GM21528 (cell line): ENCODE measurements at regions not wholly inside any gene's neighbourhood (a gene's known extent, or its start where the extent isn't known, plus 50 kb on each side); places are given as distances from the start of the nearest gene placed in this dataset.

Source experiments
- ATAC-seq: cut with Tn5 transposase; IDR thresholded peaks from one replicate; pipeline ENCODE4 v1.9.1; 2021; ENCODE audit warnings: mild to moderate bottlenecking, moderate library complexity; ENCODE audit not compliant: unreplicated experiment, low FRiP score

DNA sequence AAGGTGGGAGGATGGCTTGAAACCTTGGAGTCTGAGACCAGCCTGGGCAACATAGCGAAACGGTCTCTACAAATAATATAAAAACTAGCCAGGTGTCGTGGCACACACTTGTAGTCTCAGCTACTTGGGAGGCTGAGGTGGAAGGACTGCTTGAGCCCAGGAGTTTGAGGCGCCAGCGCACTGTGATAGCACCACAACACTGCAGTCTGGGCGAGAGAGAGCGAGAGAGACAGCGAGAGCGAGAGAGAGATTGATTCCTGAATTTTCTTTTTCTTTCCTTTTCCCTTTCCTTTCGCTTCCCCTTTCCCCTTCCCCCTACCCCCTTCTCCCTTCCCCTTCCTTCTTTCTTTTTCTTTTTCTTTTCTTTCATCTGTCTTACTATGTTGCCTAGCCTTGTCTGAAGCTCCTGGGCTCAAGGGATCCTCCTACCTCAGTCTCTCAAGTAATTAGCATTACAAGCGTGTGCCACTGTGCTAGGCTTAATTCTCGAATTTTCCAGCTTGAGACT lies 162.4 kb upstream of the ZBED5 start:
- no peak for ATAC-seq

DNA sequence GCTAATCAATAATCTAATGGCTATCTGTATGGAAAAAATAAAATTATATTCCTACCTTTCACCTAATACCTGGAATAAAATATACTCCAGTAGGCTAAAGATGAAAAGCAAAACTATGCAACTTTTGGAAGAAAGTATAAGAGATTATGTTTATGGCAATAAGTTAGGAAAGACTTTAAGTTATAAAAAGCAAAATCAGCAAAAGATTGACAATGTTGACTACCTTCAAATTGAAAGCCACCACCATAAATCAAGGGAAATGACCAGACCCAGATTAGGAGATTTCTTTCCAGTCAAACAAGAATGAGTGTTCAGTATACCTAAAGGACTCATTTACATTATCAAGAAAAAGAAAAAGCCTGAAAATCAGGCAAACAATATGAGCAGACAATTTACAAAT lies 159.1 kb upstream of the ZBED5 start:
- ATAC-seq, result no peak

DNA sequence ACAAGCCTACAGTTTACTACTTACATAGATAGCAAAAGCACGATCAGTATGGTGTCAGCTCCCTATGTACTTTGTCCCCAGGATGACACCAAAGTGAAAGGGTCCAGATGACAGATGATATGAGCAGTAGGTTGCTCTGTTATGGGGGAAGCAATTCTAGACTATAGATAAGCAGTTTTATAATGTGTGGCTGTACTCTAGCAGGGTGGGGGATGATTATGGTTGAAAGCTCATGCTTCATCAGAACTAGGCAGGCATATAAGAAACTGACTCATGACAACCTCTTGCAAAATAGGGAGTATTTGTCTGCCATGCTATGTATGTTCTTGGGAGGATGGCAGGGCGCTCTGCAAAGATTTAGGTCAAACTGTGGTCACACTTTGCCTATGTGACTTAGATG lies 158.2 kb upstream of the ZBED5 start:
- no peak for ATAC-seq

DNA sequence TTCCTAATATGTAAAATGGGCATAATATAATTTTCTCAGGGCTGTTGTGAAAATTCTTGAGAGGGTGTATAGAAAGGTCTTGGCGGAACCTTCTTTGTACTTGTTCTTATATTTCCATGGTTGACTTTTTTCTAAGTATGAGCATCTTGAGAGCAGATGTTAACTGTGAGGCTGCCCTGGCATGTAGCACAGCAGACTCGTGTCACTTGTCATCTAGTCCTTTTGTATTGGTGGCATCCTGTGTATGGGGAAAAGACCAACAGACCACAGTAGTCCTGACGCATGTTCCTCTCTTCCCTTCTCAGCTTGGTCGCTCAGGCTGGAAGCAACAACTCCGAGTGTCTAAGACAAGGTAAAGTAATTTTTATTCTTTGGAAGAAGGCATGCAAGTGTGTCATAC lies 153.8 kb upstream of the ZBED5 start:
- ATAC-seq, result no peak

DNA sequence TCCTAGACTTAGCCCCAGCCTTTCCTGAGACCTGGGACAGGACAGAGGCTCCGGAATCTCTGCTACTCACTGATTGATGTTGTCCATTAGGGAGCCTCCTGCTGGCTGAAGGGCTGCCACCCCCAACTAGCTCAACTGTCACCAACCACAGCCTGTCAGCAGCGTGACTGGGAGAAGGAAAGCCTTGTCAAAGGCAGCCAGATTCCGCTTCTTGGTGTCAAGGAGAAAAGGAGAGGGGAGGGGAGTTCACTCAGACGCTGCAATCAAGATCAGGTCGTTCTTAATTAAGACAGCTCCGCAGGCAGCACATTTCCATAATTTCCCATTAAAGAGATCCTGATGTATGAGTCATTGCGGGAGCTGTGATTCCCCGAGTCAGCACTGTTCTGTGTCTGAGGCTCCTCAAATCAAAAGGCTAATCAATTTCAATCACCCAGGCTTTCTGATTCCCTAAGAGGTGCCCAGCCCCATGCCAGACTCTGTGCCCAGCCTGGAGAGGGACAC lies 152.8 kb upstream of the ZBED5 start:
- ATAC-seq, result no peak

DNA sequence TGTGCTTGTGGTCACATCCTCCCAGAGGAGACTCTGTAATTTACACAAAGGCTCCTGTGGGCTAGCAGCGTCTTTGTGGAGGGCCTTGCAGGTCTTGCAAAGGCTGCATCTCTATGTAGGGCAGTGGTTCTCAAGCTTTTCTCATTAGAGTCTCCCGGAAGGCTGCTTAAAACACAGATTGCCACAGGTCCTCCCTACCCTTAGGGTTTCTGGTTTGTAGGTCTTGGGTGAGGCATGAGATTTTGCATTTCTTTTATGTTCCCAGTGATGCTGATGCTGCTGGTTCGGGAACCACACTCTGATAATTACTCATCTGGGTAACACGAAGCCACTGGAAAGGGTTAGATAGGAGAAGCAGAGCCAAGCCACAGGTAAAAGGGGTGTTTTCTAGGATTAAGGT lies 151.3 kb upstream of the ZBED5 start:
- no peak for ATAC-seq

DNA sequence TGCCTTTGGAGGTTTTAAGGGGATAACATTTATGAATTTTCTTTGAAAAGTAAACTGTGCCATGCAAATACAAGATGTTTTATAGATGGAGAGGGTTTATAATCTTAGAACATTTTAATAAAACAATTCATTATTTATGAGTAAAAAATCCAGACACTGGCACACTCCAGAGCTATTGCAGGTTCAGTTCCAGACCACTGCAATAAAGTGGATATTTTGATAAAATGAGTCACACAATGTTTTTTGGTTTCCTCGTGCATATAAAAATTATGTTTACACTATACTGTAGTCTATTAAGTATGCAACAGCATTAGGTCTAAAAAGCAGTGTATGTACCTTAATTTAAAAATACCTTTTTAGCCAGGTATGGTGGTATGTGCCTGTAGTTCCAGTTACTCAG lies 146.2 kb upstream of the ZBED5 start:
- ATAC-seq, result no peak

DNA sequence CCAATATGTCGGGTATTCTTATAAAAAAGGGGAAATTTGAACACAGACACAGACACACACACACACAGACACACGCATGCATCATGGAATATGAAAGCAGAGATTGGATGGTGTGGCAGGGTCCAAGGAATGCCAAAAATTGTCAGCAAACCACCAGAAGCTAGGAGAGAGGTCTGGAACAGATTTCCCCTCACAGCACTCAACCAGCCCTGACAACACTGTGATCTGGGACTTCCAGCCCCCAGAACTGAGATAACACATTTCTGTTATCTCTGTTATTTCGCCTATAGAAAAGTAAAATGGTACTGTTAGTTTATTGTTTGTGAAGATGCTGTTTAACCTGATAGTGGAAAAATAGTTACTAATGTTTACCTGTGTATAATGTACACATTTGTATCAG lies 145.4 kb upstream of the ZBED5 start:
- no peak for ATAC-seq

DNA sequence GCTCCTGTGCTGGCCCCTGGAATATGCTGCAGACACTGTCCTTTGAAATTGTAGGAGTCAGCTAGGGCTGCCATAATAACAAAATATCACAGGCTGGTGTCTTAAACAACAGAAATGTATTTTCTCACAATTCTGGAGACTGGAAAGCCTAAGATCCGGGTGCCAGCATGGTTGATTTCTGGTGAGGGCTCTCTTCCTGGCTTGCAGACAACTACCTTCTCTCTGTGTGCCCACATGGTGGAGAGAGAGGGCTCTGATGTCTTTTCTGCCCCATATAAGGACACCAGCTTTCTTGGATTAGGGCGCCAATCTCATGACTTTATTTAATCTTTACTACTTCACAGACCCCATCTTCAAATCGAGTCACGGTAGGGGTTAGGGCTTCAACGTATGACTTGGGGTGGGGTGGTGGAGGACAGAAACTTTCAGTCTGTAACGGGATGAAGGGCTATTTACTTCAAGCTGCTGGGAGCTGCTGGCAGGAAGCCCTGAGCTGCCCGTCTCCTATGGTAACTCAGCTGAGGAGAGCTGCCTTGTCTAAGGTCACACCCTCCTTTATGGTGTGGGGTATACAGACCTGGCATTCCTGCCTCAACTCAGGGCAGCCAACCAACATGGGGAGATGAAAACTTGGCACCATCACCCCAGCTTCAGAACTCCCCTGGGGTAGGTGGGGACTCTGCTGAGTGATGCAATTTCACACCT lies 142.9 kb upstream of the ZBED5 start:
- no peak for ATAC-seq

DNA sequence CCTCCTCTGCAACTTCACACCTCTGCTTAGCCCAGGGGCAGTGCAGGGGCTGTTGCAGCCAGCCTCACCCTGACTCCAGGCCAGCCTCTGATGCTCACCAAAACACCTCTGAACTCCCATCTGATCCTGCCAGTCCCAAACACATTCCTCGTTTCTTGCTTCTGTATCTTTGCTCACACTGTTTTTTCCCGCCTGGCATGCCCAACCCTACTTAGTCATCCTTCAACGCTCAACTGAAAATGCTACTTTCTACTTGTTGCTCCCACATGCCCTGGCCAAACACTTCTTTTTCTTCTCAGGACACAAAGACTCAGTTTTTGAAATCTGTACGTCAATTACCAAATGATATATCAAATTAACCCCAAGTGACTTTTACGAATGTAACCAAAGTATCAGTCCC lies 140.8 kb upstream of the ZBED5 start:
- no peak for ATAC-seq

DNA sequence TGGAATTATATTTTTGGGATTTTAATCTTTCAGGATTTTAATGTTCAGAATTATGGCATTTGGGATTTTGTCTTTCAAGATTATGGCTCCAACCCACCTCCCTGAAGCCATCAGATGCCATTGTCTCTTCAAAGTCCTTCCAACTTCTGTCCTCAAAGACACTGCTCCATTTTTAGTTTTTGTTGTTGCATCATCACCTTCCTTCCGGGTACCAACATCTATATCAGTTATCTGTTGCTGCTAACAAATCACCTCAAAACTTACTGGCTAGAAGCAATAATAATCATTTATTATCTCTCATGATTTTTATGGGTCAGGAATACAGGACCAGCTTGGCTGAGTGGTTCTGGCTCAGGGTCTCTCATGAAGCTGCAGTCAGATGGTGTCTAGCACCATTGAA lies 138.8 kb upstream of the ZBED5 start:
- no peak for ATAC-seq

DNA sequence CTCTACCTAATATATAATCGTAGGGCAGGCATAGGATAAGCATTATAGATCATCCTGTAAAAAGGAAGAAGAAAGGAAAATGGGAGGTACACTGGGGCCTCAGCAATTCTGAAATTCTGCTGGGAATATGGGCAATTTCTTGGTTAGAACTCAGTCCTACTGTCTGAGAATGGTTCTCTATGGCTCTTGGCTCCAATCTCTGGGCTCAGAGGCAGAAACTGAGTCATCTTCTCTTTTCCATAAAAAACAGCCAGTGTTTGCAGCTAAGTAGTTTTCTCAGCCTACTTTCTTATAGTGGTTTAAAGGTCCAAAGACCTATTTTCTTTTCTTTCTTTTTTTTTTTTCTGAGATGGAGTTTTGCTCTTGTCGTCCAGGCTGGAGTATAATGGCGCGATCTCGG lies 135.8 kb upstream of the ZBED5 start:
- ATAC-seq, result no peak

DNA sequence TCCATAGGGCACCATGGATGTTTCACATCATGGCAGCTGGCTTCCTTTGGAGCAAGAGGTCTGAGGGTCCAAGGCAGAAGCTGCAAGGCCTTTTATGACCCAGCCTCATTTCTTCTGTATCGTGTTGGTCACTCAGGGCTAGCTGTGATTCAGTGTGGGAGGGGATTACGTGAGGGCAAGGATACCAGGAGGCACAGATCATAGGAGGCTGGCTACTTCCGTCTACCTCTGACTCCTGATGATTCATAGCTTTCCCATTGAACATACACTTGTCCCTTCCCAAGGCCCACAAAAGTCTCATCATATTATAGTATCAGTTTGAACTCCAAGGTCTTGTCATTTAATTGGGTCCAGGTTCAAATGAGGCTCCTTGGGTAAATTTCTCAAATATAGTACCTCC lies 135.3 kb upstream of the ZBED5 start:
- no peak for ATAC-seq

DNA sequence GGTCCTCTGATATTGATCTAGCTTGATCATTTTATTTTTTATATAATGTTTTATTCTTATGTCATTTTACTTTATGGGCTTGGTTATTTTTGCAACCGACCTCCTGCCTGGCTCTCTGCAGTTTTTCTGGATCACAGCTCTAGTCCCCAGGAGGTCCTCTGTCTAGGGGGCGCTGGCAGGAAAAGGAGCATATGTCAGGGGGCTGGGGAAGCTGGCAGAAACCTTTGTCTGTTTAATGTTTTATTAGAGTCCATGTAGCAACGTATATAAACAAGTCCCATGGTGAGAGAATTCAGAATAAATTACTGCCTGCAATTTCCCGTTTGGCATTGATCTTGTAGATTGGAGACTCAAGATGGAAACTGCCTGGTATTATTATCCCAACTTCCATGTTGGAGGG lies 133.5 kb upstream of the ZBED5 start:
- ATAC-seq, result no peak

DNA sequence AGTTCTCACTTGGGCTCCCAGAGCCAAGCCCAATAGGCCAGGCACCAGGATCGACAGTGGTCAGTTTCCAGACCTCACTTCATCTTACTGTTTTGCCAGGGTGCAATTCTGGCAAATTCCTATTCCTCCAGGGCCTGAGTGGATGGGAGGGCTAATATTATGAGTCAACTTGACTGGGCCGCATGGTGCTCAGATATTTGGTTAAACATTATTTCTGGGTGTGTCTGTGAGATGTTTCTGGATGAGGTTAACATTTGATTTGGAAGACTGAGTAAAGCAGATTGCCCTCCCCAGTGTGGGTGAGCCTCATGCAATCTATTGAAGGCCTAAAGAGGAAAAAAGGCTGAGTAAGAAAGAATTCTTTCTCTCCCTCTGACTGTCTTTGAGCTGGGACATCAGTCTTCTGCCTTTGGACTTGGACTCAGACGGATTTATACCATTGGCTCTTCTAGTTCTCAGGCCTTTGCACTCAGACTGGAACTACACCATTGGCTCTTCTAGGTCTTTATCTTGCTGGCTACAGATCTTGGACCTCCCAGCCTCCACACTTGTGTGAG lies 132.9 kb upstream of the ZBED5 start:
- no peak for ATAC-seq

DNA sequence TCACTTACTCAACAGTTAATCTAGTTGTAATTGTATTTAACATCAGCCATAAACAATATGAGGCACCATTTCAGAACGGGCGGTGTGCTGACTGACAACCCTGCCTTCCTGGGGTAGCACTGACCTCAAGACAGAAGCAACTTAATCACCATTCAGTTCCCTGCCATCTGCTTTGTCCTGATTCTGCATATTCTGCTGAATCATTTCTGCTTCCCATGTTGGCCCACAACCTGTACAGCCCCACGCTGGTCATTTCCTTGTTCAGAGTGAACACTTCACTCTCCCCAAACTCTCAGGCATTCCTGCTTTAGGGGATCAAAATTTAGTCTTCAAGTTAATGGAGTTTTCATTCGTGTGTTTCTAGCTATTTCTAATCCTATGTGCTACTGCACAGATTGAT lies 132.3 kb upstream of the ZBED5 start:
- no peak for ATAC-seq

DNA sequence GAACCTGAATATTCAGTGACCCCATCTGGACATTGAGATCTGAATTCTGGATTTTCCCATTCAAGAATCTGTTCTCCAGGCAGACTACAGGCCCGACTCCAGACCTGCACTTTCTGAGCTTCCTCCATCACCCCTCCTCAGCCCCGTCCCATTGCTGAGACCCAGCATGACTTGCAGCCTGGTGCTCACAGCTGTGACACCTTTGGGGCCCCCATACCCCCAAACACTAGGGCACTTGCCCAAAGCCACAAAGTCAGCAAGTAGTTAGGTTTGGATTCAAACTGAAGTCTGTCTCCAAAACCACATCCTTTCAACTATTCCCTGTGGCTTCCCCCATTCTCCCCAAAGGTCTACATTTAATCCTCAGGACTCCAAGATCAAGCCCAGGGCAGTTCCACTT lies 128.2 kb upstream of the ZBED5 start:
- no peak for ATAC-seq

DNA sequence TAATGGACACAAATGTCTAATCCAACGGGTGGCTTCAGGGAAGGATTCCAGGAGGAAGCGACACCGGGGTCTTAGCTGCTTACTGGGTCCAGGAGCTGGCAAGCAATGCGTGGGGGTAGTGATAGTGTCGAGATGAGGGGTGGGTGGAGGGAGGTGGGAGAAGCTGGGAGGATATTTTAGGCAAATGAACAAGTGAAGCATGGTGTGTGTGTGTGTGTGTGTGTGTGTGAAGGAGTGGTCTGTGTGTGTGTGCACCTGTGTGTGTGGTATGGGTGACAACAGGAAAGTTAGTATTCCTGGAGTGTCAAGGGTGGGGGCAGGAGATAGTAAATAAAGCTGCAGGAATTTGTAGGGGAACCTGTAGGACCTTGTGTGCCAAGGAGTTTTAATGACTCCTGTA lies 126.9 kb upstream of the ZBED5 start:
- no peak for ATAC-seq

DNA sequence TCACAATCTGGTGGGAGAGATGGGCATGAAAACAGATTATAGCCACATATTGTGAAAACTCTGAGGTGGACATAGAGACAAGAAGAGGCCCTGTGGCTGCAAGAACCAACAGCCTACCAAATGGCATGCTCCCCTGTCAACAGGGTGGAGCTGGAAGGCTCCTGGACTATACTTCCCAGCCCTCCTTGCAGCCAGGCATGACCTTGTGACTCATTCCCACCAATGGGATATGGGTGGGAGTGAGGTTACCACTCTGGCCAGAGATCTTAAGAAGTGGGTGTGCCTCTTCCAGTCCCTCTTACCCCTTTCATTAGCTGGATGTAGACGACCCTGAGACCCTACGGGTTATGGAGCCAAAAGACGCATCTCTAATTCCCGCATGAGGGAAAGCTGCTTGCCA lies 126.4 kb upstream of the ZBED5 start:
- no peak for ATAC-seq

DNA sequence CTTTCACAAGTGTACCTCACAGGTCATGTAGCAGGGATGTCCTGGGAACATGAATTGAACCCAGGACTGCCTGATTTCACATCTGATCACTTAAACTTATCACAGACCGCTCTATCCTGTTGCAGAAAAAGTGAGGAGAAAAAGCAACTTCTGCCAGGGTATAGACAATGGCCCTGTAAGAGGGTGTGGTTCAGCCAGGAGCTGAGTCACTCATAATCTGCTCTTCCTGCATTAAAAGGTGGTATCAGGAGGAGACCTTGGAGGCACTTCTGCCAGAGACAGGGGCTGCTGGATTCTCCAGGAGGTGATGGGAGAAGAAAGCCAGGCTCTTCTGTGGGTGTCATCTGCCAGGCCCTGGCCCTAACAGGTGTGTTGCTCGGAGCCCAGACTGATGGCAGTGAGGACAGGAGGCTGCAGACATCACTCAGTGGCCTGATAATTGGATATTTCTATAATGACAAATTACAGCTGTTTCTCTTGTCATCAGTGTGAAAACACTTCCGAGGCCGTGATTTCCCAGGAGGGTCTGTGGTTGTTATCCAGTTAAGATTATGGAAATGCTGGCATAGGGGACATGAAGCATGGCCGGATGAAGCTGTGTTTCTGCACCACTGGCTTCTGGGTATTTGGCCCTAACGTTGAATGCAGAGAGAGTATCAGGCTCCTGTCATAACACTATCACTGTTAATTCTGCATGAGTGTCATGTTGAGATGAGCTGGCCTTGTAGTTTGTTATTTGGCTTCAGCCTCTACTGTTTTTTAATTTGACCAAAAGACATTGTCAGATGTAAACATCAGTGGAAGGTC lies 125.1 kb upstream of the ZBED5 start:
- ATAC-seq, result no peak

DNA sequence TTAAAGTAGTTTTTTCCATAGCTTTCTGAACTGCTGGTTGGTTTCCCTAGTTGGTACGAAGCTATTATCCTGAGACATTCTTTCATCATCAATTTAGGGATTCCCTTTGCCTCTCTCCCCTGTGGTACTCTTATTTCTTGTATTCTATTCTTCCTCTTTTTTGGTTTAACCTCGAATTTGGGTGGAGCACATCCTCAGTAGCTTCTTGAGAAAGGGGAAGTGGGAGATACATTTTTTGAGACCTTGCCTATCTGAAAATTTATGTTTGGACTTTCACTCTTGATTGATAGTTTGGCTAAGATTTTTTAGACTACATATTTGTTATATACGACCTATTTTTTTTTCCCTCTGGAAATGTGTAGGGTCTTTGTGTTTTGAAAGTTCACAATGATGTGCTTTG lies 121.7 kb upstream of the ZBED5 start:
- no peak for ATAC-seq

DNA sequence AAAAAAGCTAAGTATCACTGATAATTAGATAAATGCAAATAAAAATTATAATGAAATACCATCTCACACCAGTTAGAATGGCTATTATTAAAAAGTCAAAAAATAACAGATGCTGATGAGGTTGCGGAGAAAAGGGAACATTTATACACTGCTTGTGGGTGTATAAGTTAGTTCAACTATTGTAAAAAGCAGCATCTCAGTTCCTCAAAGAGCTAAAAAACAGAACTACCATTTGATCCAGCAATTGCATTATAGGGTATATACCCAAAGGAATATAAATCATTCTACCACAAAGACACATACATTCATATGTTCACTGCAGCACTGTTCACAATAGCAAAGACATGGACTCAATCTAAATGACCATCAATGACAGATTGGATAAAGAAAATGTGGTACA lies 120.3 kb upstream of the ZBED5 start:
- no peak for ATAC-seq
